ENCODE measurements at regions not wholly inside any gene's neighbourhood (a gene's known extent, or its start where the extent isn't known, plus 50 kb on each side); places are given as distances from the start of the nearest gene placed in this dataset.

DNA sequence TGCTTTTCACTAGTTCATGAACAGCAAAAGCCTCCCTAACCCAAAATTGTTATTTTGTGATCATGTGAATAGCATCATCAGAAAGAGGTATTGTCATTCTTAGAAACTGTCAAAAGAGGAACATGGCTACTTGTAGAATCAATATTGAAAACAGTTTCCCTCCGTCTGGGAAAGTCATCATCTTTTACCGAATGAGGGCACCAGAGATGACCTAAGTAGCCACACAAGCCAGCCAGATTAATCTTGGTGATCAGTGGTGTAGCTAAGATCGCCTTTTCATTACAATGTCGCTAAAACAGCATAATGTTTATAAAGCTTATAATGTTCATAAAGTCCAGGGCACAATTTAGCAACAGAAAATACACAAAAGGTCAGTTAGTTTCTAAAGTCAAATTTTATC is 136.1 kb downstream of the SIPA1L2 start:
- ChIA-PET POLR2A (interaction anchor here (0.5 kb wide), 1 partner anchor 344 kb away, joined by 6 read pairs; no protein-coding TSS in a partner anchor), CTCF (interaction anchor here (0.6 kb wide), 1 partner anchor 525 kb away, joined by 3 read pairs; no protein-coding TSS in a partner anchor)
- H3K4me1 Mint-ChIP-seq, result peaks cover 4% of the 10 kb centered on the region; the same call in 1 of the 2 replicates
- no peak overlapping the region for H3K4me3 Mint-ChIP-seq
- no peaks in the 10 kb centered on the region for H3K36me3 Mint-ChIP-seq
- H3K27me3 Mint-ChIP-seq (ENCODE audit: low read depth), result no peaks in the 10 kb centered on the region
- DNase-seq (ENCODE audit: low spot score), result no peak
- H3K27ac Mint-ChIP-seq, result no peak overlapping the region
- no peaks in the 10 kb centered on the region for H3K9me3 Mint-ChIP-seq
- ATAC-seq, result no peak
- TF ChIP-seq CREB1 (CRISPR knock-in tag; IDR thresholded peaks at IDR 0.05) (no peak), NFYB (CRISPR knock-in tag; conservative IDR thresholded peaks at IDR 0.05; ENCODE audit: low read depth) (no peak), SOX15 (CRISPR knock-in tag; IDR thresholded peaks at IDR 0.05) (no peak), KAT7 (CRISPR knock-in tag; IDR thresholded peaks at IDR 0.05; ENCODE audit: borderline replicate concordance) (no peak), ERG (CRISPR knock-in tag; IDR thresholded peaks at IDR 0.05) (no peak)
- TF ChIP-seq, protein P1, sequence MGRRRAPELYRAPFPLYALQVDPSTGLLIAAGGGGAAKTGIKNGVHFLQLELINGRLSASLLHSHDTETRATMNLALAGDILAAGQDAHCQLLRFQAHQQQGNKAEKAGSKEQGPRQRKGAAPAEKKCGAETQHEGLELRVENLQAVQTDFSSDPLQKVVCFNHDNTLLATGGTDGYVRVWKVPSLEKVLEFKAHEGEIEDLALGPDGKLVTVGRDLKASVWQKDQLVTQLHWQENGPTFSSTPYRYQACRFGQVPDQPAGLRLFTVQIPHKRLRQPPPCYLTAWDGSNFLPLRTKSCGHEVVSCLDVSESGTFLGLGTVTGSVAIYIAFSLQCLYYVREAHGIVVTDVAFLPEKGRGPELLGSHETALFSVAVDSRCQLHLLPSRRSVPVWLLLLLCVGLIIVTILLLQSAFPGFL (CRISPR knock-in tag; IDR thresholded peaks at IDR 0.05; ENCODE audit: borderline replicate concordance), result no peak

GRCh38 chr1:232489256-232489655 is 140.7 kb downstream of the SIPA1L2 start:
- no peaks in the 10 kb centered on the region for H3K4me1 Mint-ChIP-seq
- ATAC-seq (no peak), DNase-seq (ENCODE audit: low spot score) (no peak)
- no peak for TF ChIP-seq MXD4 (CRISPR knock-in tag; IDR thresholded peaks at IDR 0.05; ENCODE audit: borderline replicate concordance)
- no peak for TF ChIP-seq NFE2L1 (CRISPR knock-in tag; IDR thresholded peaks at IDR 0.05)
- no peak for TF ChIP-seq ZNF263 (CRISPR knock-in tag; IDR thresholded peaks at IDR 0.05; ENCODE audit: low read depth)
- no peak overlapping the region for H3K27ac Mint-ChIP-seq
- H3K9me3 Mint-ChIP-seq, result no peaks in the 10 kb centered on the region
- H3K4me3 Mint-ChIP-seq, result no peak overlapping the region
- ChIA-PET POLR2A (no interaction called here), CTCF (no interaction called here)
- H3K36me3 Mint-ChIP-seq, result no peaks in the 10 kb centered on the region
- no peaks in the 10 kb centered on the region for H3K27me3 Mint-ChIP-seq (ENCODE audit: low read depth)

DNA sequence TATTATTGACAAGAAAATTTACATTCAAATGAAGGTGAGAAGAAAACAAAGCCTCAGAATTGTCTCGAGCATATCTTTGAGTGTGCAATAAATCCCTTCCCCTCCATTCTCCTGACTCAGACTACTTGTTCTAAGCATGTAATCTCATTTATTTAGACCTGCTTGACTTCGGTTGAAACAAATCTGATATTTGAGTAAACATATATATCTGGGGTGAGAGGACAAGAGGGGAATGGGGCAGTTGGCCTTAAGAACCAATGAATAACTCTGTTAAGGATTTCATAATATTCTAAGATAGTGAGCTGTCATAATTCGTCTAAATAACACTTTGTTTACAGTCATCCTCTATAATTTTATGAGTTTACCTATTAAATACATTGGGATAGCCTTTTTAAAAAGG is 142.7 kb downstream of the SIPA1L2 start:
- H3K4me1 Mint-ChIP-seq, result no peaks in the 10 kb centered on the region
- H3K27ac Mint-ChIP-seq, result no peak overlapping the region
- CTCF ChIA-PET, result no interaction called here
- no peaks in the 10 kb centered on the region for H3K27me3 Mint-ChIP-seq (ENCODE audit: low read depth)
- DNase-seq (ENCODE audit: low spot score) (no peak), ATAC-seq (no peak)
- POLR2A ChIA-PET, result no interaction called here
- H3K36me3 Mint-ChIP-seq, result no peaks in the 10 kb centered on the region
- no peak overlapping the region for H3K4me3 Mint-ChIP-seq
- no peak for TF ChIP-seq SMAD4 (CRISPR knock-in tag; IDR thresholded peaks at IDR 0.05)
- TF ChIP-seq ATF3 (CRISPR knock-in tag; conservative IDR thresholded peaks at IDR 0.05), result no peak
- TF ChIP-seq ZBTB43 (CRISPR knock-in tag; IDR thresholded peaks at IDR 0.05), result no peak
- TF ChIP-seq, protein P2, sequence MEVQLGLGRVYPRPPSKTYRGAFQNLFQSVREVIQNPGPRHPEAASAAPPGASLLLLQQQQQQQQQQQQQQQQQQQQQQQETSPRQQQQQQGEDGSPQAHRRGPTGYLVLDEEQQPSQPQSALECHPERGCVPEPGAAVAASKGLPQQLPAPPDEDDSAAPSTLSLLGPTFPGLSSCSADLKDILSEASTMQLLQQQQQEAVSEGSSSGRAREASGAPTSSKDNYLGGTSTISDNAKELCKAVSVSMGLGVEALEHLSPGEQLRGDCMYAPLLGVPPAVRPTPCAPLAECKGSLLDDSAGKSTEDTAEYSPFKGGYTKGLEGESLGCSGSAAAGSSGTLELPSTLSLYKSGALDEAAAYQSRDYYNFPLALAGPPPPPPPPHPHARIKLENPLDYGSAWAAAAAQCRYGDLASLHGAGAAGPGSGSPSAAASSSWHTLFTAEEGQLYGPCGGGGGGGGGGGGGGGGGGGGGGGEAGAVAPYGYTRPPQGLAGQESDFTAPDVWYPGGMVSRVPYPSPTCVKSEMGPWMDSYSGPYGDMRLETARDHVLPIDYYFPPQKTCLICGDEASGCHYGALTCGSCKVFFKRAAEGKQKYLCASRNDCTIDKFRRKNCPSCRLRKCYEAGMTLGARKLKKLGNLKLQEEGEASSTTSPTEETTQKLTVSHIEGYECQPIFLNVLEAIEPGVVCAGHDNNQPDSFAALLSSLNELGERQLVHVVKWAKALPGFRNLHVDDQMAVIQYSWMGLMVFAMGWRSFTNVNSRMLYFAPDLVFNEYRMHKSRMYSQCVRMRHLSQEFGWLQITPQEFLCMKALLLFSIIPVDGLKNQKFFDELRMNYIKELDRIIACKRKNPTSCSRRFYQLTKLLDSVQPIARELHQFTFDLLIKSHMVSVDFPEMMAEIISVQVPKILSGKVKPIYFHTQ (CRISPR knock-in tag; IDR thresholded peaks at IDR 0.05), result no peak
- TF ChIP-seq, protein P3, sequence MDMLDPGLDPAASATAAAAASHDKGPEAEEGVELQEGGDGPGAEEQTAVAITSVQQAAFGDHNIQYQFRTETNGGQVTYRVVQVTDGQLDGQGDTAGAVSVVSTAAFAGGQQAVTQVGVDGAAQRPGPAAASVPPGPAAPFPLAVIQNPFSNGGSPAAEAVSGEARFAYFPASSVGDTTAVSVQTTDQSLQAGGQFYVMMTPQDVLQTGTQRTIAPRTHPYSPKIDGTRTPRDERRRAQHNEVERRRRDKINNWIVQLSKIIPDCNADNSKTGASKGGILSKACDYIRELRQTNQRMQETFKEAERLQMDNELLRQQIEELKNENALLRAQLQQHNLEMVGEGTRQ (CRISPR knock-in tag; IDR thresholded peaks at IDR 0.05), result no peak
- TF ChIP-seq, protein P4, sequence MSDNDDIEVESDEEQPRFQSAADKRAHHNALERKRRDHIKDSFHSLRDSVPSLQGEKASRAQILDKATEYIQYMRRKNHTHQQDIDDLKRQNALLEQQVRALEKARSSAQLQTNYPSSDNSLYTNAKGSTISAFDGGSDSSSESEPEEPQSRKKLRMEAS (CRISPR knock-in tag; IDR thresholded peaks at IDR 0.05), result no peak
- TF ChIP-seq GRHL2 (CRISPR knock-in tag; IDR thresholded peaks at IDR 0.05; ENCODE audit: insufficient replicate concordance, severe bottlenecking), result no peak
- H3K9me3 Mint-ChIP-seq, result no peaks in the 10 kb centered on the region
